HEK293 (cell line): ENCODE measurements at regions not wholly inside any gene's neighbourhood (a gene's known extent, or its start where the extent isn't known, plus 50 kb on each side); places are given as distances from the start of the nearest gene placed in this dataset.

ENCODE experiments used
- CTCF ChIA-PET: fragments of 350-600 bp; formaldehyde crosslinking; extraction: SDS; loops from one replicate; lab custom pipeline; 2021; ENCODE audit warnings: antibody characterized with exemption; lab: Yijun Ruan, JAX
- POLR2A ChIA-PET: fragments of 300-600 bp; formaldehyde crosslinking; extraction: SDS; loops from one replicate; lab custom pipeline; 2020; ENCODE audit warnings: antibody characterized with exemption, inconsistent platforms; lab: Yijun Ruan, JAX
- H3K27ac ChIP-seq: fragments of 200-500 bp; sonication (Bioruptor generic); 2 replicates; pipeline ENCODE4 v1.5.1; 2014; ENCODE audit warnings: low read depth, low read length, control low read depth, inconsistent platforms; ENCODE audit errors: extremely low read depth
- H3K36me3 ChIP-seq, 2 experiments: fragments of 200-500 bp in 1 of 2; sonication (Bioruptor generic) in 1 of 2; 1 replicate in 1 of 2; 2 replicates in 1 of 2; pipeline ENCODE4 v1.5.1; 2014 to 2017; ENCODE audit warnings: inconsistent platforms in 2 of 2, low read length in 2 of 2; ENCODE audit not compliant: control insufficient read depth in 2 of 2, insufficient read depth in 1 of 2
- H3K4me1 ChIP-seq: fragments of 200-500 bp; sonication (Bioruptor generic); 2 replicates; pipeline ENCODE4 v1.5.1; 2014; ENCODE audit warnings: mild to moderate bottlenecking, low read length, inconsistent platforms; ENCODE audit not compliant: control insufficient read depth, insufficient read depth
- H3K4me3 ChIP-seq: 2 replicates; pipeline ENCODE4 v1.5.1; 2011; ENCODE audit warnings: low read depth, mild to moderate bottlenecking, control low read depth, low read length, moderate library complexity
- H3K9me3 ChIP-seq: fragments of 200-500 bp; sonication (Bioruptor generic); 2 replicates; pipeline ENCODE4 v1.5.1; 2014; ENCODE audit warnings: low read depth, low read length, inconsistent platforms; ENCODE audit not compliant: control insufficient read depth, insufficient read depth
- CTCF ChIP-seq: fragments of 450-650 bp; formaldehyde crosslinking; IDR thresholded peaks from 2 replicates; pipeline ENCODE4 v1.5.1; 2016; ENCODE audit warnings: missing biosample characterization, missing genetic modification characterization
- SCRT2 ChIP-seq: fragments of 450-650 bp; formaldehyde crosslinking; IDR thresholded peaks from 2 replicates; pipeline ENCODE4 v1.5.1; 2016; ENCODE audit warnings: missing biosample characterization, missing genetic modification characterization
- SETDB1 ChIP-seq: IDR thresholded peaks from one replicate; pipeline ENCODE4 v1.6.1; 2017; ENCODE audit warnings: mild to moderate bottlenecking, low read length, moderate library complexity, mixed read lengths; ENCODE audit not compliant: insufficient read length
- TCF7L2 ChIP-seq: IDR thresholded peaks from 2 replicates; pipeline ENCODE4 v1.6.1; 2011; ENCODE audit warnings: low read depth, mild to moderate bottlenecking, inconsistent platforms, low read length, moderate library complexity, borderline replicate concordance
- ZNF404 ChIP-seq: fragments of 450-650 bp; formaldehyde crosslinking; IDR thresholded peaks from 2 replicates; pipeline ENCODE4 v1.5.1; 2017; ENCODE audit warnings: missing biosample characterization, missing genetic modification characterization
- ZNF580 ChIP-seq: fragments of 450-650 bp; formaldehyde crosslinking; IDR thresholded peaks from 2 replicates; pipeline ENCODE4 v1.5.1; 2016; ENCODE audit warnings: missing biosample characterization, missing genetic modification characterization
- ZNF623 ChIP-seq: fragments of 450-650 bp; formaldehyde crosslinking; IDR thresholded peaks from 2 replicates; pipeline ENCODE4 v1.5.1; 2016; ENCODE audit warnings: missing biosample characterization, missing genetic modification characterization
- ZNF624 ChIP-seq: fragments of 450-650 bp; formaldehyde crosslinking; IDR thresholded peaks from 2 replicates; pipeline ENCODE4 v1.5.1; 2017; ENCODE audit warnings: missing biosample characterization, missing genetic modification characterization
- ZNF654 ChIP-seq: fragments of 450-650 bp; formaldehyde crosslinking; IDR thresholded peaks from 2 replicates; pipeline ENCODE4 v1.5.1; 2016; ENCODE audit warnings: low read depth, missing biosample characterization, missing genetic modification characterization
- ZNF843 ChIP-seq: fragments of 450-650 bp; formaldehyde crosslinking; IDR thresholded peaks from 2 replicates; pipeline ENCODE4 v1.5.1; 2016; ENCODE audit warnings: missing biosample characterization, missing genetic modification characterization
- TF ChIP-seq, protein P1 (sequence below): fragments of 450-650 bp; formaldehyde crosslinking; IDR thresholded peaks from 2 replicates; pipeline ENCODE4 v1.5.1; 2016; ENCODE audit warnings: missing biosample characterization, missing genetic modification characterization
- TF ChIP-seq, protein P2 (sequence below): fragments of 450-650 bp; formaldehyde crosslinking; IDR thresholded peaks from 2 replicates; pipeline ENCODE4 v1.5.1; 2016; ENCODE audit warnings: missing biosample characterization, missing genetic modification characterization

DNA sequence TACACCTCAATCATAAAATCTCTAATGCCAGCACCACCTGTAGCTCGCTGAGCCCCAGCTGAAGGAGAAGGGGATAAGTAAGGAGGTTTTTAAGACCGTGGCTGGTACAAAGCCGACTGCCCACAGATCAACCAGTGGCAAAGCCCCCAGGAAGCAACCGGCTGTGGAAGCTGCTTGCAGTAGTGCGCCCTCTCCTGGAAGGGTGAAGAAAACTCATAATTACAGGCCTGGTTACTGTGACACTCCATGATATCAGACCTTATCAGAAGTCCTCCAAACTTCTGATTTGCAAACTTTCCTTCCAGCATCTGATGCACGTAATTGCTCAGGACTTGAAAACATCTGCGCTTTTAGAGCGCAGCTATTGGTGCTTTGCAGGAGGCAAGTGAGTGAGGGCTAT lies 63.1 kb upstream of the MCTP2 start:
- no peak overlapping the region for H3K4me3 ChIP-seq
- H3K9me3 ChIP-seq: no peaks in the 10 kb centered on the region
- ChIA-PET CTCF (interaction anchor here (0.6 to 8.0 kb wide), 5 partner anchors 16 to 708 kb away, joined by 3 to 258 read pairs (median 4); no protein-coding TSS in a partner anchor), POLR2A (no interaction called here)
- no peaks in the 10 kb centered on the region for H3K36me3 ChIP-seq
- no peaks in the 10 kb centered on the region for H3K4me1 ChIP-seq
- no peak overlapping the region for H3K27ac ChIP-seq
- no peak for TF ChIP-seq ZNF623 (tag by site-specific recombination)
- no peak for TF ChIP-seq ZNF404 (tag by site-specific recombination)
- TF ChIP-seq SCRT2 (tag by site-specific recombination): 0 out of 2 replicates have a peak, but pooled peaks have one; percentile 13
- TF ChIP-seq, protein P1, sequence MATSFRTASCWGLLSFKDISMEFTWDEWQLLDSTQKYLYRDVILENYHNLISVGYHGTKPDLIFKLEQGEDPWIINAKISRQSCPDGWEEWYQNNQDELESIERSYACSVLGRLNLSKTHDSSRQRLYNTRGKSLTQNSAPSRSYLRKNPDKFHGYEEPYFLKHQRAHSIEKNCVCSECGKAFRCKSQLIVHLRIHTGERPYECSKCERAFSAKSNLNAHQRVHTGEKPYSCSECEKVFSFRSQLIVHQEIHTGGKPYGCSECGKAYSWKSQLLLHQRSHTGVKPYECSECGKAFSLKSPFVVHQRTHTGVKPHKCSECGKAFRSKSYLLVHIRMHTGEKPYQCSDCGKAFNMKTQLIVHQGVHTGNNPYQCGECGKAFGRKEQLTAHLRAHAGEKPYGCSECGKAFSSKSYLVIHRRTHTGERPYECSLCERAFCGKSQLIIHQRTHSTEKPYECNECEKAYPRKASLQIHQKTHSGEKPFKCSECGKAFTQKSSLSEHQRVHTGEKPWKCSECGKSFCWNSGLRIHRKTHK: no peak
- TF ChIP-seq, all 188 proteins: peak for 1

GRCh38 chr15:94164971-94165370 lies 66.4 kb upstream of the MCTP2 start:
- H3K9me3 ChIP-seq: no peaks in the 10 kb centered on the region
- TF ChIP-seq ZNF843 (tag by site-specific recombination) (no peak), TCF7L2 (no peak)
- TF ChIP-seq, protein P1: no peak
- TF ChIP-seq, all 188 proteins: peak for 0
- ChIA-PET CTCF (interaction anchor here (0.6 to 8.0 kb wide), 31 partner anchors 9 to 927 kb away, joined by 3 to 258 read pairs (median 4); no protein-coding TSS in a partner anchor), POLR2A (no interaction called here)
- no peak overlapping the region for H3K27ac ChIP-seq
- no peaks in the 10 kb centered on the region for H3K4me1 ChIP-seq
- H3K4me3 ChIP-seq: no peak overlapping the region
- H3K36me3 ChIP-seq: no peaks in the 10 kb centered on the region

DNA sequence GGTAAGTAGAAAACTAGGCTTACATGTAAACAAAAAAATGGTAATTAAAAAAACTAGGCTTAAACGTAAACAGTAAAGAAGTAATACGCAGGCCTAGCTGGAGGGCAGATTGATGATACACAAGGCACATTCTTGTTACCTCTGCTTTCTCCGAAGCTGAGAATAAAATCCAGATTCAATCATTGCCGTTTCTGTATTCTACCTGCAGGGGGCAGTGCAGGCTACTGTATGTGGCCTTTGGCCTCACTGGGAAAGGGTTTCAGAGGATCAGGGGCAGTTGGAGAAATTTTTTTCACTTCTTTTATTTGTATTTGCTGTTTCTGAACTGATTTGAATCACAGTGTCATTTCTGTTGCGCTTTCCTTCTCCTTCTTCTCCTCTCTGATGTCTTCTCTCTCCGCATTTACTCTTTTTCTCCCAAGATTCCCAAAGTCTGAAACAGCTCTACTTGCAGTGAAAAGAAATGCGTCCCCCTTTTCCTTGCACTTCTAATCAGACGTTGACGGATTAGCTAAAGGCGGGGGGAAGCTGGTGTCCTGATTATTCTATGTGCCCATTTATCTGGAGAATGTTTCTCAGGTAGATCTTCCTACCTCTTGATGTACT lies 67.1 kb upstream of the MCTP2 start:
- Histone ChIP-seq H3K27ac (no peak overlapping the region), H3K36me3 (no peaks in the 10 kb centered on the region), H3K9me3 (no peaks in the 10 kb centered on the region), H3K4me1 (no peaks in the 10 kb centered on the region), H3K4me3 (no peak overlapping the region)
- ChIA-PET CTCF (interaction anchor here (0.6 to 8.0 kb wide), 37 partner anchors 9 to 928 kb away, joined by 3 to 258 read pairs (median 4); no protein-coding TSS in a partner anchor), POLR2A (no interaction called here)
- no peak for TF ChIP-seq ZNF580
- TF ChIP-seq ZNF654 (tag by site-specific recombination): peak; percentile 69
- TF ChIP-seq, protein P2, sequence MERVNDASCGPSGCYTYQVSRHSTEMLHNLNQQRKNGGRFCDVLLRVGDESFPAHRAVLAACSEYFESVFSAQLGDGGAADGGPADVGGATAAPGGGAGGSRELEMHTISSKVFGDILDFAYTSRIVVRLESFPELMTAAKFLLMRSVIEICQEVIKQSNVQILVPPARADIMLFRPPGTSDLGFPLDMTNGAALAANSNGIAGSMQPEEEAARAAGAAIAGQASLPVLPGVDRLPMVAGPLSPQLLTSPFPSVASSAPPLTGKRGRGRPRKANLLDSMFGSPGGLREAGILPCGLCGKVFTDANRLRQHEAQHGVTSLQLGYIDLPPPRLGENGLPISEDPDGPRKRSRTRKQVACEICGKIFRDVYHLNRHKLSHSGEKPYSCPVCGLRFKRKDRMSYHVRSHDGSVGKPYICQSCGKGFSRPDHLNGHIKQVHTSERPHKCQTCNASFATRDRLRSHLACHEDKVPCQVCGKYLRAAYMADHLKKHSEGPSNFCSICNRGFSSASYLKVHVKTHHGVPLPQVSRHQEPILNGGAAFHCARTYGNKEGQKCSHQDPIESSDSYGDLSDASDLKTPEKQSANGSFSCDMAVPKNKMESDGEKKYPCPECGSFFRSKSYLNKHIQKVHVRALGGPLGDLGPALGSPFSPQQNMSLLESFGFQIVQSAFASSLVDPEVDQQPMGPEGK (tag by site-specific recombination): no peak
- no peak for TF ChIP-seq SETDB1
- TF ChIP-seq CTCF: peak; percentile 61
- no peak for TF ChIP-seq ZNF624 (tag by site-specific recombination)
